MV-4-11 (cell line): ENCODE measurements at regions not wholly inside any gene's neighbourhood (a gene's known extent, or its start where the extent isn't known, plus 50 kb on each side); places are given as distances from the start of the nearest gene placed in this dataset.

Source experiments
- DNase-seq: peaks from one replicate; lab custom pipeline; 2025; lab: John Stamatoyannopoulos, UW

DNA sequence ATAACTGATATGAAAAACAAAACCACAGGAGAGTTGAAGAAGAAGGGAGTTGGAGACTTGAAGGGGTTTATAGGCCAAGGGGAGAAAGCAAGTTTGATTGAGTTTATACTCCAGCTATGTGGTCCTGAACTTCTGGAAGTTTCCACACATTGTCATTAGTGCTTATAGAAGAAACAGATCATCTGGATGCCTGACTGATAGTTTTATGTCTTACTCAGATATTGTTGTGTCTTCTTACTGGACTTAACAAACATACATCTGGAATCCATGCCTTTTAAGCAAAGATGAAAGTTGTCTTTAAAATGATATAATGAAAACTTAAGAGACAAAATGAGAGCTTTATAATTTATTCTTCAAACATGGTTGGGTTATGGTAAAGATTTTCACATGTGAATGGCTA lies 101.3 kb upstream of the FZD8 start:
- no peak for DNase-seq

DNA sequence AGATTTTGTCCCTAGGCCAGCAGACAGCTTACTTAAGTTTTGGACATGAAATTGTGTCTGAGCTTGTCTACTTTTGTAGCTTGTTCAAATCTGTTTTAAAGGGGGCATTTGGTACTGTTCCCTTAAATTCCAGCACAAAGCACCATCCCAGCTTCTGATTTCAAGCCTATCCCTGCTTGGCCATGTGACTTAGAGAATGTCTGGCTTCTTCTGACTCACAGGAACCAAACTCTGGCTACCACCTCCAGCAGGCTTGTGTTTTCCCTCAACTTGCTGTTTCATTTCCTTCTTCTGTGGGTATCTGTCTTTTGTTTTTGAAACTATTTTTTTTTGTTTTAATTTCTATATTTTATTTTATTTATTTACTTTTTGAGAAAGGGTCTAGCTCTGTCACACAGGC lies 97.9 kb upstream of the FZD8 start:
- peak; percentile 67 for DNase-seq

DNA sequence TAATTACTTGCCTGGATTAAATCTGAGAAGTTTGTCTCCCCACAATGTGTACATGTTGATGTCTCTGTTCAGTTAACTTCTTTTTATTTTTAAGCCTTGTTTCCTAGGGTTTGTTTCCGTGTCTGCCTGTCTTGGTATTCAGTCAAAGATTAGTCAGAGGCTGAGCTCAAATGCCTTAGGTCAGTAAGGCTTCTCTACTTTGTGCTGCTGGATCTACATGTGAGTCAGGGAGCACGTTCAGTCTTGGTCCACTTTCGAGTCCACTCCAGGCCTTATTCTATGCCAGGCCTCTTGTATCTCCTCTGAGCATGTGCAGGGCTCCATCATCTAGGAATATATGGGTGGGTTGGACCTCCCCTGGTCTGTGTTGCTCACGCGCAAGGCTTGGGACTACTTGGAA lies 93.3 kb upstream of the FZD8 start:
- DNase-seq = no peak

DNA sequence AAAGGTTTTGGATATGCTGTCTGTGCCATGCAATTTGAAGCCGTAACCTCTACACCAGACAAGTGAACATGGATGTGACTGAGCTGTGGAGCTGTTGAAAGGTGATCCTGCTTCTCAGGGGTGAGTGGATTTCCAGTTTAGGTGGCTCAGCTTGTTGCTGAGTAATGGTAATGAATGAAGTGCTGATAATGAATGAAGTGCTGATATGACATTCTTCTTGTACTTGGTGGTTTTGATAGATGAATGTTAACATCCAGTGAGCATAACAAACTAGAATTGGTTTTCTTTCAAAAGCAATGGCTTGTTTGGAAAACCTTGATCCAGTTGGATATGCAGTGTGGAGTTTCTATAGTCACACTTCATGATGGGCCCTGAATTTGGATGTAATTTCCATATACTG lies 89.7 kb upstream of the FZD8 start:
- DNase-seq = no peak

DNA sequence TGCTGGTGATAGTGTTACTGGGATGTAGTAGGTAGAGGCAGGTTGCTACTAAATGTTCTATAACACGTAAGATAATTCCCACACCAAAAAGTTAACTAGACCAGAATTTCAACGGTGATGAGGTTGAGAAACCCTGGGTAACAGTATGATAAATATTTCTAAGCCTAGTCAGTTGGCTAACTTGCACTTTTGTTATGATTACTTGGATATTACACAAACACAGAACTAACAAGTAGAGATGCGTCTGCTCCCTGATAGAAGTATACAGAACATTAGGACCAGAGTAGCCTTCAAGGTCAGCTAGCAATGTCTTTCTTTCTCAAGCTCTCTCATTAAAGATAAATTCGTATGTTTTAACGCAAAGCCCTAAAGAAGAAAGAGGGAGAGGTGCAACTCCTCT lies 86.2 kb upstream of the FZD8 start:
- no peak for DNase-seq

DNA sequence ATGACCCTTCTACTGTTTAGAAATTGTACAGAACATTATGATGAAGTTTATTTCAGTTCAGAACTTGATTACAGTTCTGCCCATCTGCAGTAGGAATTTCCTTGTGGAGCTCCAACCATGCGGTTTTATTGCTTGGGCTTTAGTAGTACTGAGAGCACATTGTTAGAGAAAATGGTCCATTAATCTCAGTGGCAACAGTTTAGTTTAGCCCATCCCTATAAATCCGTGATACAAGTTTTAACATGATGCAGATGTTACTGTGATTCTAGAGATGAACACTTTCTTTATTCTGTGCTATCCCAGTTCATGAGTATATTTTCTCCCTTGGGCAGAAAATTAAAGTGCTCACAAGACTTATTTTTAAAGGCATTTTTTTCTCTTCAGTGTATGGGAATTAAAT lies 84.8 kb upstream of the FZD8 start:
- DNase-seq = no peak

DNA sequence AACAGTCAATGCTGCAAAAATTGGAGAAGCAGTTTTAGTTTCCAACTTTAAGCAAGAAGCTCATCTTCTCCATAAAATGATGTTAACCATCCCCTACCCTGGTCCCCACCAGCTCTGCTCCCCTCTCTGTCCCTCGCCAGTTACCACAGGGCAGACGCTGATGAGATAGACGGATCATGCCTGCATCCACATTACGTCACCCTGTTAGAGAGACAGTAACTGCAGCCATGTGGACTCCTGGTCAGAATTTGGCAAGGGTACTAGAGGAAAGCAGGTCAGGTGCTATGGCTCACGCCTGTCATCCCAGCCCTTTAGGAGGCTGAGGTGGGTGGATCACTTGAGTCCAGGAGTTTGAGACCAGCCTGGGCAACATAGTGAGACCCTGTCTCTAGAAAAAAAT lies 81.9 kb upstream of the FZD8 start:
- no peak for DNase-seq

DNA sequence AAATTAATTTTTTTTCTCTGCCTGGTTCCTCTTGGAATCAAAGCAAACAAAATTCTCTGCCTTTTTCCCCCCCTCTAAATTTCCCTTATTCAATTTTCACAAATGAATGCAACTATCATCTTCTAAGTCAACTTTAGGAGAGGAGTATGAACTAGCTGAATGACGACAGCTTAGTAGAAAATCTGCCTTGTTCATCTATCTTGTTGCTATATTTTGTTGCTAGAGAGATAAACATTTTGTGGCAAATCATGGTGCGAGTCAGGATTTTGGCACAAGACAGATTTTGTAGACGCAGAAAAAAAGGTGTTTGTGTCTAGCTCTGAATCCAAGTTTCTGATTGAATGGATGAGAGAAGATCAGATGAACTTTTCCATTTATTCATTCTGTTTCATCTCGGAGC lies 81.0 kb upstream of the FZD8 start:
- no peak for DNase-seq

DNA sequence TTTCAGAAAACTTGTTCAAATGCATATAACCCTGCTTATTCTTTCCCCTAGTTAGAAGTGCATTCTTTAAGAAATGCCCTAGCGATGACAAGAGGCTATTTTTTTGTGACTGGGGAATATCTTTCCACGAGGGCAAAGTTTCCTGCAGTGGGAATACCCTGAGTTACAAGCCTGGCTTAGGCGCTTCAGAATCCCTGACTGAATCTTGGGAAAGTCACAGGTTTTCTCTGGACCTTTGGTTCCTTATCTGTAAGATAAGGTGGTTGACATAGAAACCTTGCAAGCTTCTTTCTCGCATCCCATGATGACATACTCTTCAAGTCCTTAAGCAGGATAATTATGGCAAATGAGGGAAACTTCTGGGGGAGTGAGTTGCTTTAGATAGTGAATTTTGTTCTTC lies 80.5 kb upstream of the FZD8 start:
- no peak for DNase-seq

DNA sequence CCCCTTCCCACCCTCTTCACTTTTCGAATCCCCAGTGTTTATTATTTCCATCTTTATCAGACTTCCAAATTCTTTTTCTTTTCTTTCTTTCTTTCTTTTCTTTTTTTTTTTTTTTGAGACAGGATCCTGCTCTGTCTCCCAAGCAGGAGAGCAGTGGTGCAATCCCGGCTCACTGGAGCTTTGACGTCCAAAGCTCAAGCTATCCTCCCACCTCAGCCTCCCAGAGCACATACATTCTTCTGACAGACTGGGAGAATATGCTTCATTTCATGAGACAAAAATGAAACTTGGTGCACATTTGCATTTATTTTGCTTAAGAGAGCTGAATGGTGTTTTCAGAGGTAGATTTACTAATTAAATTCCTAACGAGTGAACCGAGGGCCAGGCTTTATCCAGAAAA lies 80.1 kb upstream of the FZD8 start:
- DNase-seq = no peak

DNA sequence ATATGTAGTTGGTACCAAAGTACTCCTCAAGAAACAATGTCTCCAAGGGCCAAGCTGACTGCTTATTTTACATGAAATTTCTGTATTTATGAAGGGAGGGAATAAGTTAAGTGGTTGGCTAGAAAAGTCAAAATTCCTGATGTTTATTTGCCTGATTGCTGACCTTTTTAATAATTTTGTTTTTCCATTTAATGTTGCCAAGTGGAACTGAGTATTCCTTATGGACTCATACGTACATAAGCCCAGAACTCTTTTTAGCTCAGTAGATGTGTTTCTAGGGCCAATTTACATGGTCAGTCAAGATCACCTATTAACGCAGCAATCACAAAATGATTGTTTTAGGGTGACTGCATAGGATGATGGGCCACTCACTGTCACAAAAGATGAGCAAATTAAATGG lies 78.3 kb upstream of the FZD8 start:
- DNase-seq = no peak

DNA sequence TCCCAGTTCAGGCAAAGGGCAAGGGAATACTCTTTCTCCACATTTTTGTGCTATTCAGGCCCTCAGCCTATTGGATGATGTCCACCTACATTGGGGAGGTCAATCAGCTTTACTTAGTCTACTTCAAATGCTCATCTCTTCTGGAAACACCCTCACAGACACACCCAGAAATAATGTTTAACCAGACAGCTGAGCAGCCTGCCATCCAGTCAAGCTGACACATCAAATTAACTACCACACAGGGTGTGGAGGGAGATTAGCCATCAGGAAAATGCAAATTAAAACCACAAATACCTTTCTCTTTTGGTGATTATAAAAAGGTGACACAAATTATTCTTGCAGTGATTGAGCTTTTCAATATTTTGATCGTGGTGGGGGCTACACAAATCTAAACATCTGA lies 74.7 kb upstream of the FZD8 start:
- DNase-seq = no peak

DNA sequence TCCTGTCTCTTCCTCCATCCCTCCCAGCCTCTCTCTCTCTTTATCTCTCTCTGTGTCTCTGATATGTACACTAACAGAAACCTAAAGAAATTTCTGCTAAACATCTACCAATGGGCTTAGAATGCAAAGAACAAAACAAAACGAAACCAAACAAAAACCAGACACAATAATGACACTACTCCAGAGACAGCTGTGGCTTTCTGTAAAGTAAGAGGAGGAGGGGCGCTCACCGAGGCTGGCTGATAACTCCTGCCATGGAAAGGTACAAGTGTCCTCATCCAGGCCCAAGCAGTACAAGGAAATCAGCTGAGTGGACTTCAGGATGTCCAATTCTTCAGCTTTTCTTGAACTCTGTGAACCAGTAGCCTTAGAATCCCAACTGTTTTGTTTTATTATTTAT lies 70.4 kb upstream of the FZD8 start:
- no peak for DNase-seq

DNA sequence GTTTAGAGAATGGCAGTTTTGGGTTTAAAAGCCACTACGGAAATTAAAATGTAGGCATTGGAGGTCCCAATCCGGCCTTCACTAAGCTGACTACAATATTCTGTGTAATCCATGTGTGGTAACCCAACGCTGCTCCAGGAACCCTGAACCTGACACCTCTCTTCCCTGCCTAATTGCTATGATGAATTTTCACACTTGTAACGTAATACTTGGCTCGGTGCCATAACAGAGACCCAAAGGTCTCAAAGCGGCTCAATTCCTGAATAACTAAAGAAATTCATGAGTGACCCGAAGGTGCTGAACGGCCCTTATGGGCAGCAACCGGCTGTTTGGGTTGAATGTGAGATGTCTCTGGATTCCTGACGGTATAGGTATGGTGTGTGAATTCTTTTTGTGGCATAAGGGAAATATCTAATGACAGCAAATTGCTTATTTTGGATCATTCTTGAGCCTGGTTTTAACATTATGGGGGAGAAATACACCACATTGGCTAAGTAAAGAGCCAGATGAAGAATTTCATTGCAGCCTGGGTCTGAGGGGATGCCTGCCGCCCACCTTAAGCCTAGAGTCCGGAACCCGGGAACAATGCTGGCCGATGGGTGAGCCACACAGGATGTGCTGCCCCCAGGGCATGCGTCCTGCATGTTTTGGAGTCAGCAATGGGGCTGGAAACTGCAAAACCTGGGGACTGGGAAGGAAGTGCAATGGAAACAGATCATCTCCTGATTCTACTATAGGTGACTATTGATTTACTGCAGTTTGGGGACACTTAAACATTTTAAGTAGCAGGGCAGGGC lies 69.7 kb upstream of the FZD8 start:
- DNase-seq = no peak

DNA sequence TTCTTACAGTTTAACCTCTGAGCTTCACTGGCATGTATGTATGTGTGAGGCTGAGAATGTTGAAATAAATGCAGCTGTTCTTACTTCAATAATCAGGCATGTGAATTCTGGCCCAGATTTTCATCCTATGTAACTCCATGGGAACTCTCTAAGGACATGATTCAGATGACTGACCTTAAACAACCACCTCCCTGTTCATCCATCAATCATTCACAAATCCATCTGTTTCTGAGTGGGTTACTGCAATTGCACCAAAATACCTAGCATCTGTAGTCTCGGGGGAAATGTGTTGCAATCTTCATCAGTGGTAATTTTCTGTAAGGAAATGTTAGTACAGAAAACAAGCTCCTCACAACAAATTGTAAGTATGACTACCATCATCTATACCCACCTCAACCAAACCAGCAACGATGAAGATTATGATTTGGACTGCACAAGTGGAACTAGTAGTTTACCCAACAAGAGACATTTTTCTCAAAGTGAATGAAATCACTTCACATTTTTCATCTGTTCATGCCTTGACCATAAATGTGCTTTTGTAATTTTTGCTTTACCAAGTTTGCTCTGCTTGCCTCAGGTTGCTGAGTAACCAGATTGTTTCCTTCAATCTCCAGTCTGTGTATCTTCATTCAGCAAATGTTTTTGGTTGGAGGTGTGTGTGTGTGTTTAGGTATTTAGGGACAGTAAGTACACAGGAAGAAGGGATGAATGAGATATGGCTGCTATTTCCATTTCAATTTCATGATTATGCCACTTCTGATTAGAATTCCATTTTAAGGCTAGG lies 65.7 kb upstream of the FZD8 start:
- DNase-seq = no peak

DNA sequence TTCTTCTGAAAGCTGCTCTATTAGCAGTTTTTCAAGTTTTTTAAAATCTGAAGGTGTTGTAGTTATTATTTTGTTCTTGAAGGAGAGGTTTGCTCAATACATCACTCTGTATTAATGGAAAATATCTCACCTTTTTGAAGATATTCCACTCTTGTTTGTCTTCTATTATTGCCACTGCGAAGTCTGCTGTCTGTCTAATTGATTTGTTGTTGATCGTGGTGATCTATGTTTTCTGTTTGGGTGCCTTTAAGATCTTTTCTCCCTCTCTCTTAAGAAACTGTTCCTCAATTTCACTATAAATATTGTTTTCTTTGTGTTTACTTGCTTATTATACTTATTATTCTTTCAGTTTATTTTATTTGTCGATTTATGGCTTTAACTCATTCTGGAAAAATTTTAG lies 64.9 kb upstream of the FZD8 start:
- no peak for DNase-seq

DNA sequence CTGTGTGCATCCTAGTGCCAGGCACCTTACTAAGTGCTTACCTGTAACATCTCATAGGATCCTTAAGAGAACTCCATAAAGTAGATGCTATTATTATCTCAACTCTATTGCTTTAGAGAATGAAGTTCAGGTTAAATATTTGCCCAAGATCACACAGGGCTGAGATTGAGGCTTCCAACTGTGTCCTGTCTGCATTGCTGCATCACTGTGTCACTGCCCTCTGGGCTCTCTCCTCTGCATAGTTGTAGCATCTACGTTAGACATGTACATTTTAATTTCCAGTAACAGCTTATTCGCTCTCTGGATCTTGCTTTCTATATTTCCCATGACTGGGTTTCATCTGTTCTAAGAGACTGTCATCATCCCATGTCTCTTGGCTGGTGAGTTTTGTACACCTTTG lies 63.6 kb upstream of the FZD8 start:
- DNase-seq = no peak

DNA sequence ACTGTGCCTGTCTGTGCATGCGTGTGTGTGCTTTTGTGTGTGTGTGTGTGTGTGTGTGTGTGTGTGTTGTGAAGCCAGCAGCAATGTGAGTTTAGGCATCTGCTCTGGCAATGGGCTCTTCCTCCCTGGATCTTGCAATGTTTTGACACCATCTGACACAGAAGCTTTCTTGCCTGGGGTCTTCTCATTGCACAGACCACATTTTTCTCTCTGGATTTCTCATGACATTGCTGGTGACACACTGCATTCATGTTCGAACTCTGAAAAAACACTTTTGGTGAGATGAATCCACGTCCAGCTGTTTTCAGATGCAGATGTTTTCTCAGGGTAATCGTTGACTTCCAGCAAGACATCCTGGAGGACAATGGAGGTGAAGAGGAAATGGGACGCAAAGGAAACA lies 63.0 kb upstream of the FZD8 start:
- no peak for DNase-seq

DNA sequence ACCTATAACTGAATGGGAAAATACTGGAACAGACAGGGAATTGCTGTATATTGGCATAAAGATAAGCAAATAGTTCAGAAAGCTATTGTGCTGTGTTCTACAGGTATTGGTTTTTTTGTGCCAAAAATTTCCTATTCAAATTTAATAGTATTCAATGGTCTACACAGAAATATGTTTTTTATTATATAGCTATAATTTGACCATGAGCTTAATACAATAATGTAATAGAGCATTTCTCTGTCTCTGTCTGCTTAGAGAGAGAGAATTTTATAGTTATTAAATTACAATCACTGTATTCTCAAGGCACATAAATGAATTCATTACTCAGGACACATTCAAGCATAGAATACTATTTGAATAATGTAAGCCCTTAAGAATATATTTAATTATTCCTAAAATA lies 62.3 kb upstream of the FZD8 start:
- DNase-seq = no peak

DNA sequence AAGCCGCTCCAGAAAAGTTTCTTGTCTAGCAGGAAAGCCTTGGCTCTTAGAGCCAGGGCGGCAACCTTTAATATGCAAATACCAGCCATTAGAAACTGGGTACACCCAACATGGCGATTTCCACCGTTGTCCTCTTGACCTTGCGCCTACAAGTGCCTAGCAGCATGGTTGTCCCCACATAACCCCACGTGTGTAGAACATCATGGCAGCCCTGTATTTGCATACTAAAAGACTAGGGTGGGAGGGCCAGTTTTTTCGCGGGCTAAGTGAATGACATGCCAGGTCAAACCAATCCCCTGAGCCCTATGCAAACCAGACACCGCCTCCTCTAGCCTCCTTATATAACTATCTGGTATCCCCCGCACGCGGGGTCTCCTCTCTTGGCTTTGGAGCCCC lies 58.4 kb upstream of the FZD8 start:
- no peak for DNase-seq

DNA sequence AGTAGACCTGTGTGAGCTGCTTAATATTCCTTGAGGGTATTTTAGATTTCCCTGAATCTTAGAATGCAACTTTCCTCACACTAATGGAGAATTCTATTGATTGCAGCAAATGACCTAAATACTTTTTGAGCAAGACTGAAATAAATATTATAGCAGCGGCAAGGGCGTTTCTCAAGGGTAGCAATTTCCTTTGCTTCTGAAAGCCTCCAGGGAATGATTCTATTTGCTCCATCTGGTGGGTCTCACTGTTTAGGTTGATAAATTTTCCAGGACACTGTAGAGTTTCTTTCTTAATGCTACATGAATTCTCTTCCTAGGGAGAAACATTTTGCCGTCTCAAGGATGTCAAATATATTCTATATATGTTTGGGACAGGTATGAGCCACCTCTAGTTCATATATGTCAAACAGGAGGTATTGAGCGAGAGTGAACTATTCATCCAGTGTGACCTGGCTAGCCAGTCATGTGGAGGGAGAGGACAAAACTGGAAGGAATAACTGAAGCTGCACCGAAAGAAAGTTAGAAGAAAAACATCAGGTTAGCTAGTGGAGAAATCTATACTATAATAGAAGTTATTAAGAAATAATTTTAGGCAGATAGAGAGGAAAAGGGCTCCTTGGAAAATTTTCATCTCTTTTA lies 57.9 kb upstream of the FZD8 start:
- DNase-seq = no peak

DNA sequence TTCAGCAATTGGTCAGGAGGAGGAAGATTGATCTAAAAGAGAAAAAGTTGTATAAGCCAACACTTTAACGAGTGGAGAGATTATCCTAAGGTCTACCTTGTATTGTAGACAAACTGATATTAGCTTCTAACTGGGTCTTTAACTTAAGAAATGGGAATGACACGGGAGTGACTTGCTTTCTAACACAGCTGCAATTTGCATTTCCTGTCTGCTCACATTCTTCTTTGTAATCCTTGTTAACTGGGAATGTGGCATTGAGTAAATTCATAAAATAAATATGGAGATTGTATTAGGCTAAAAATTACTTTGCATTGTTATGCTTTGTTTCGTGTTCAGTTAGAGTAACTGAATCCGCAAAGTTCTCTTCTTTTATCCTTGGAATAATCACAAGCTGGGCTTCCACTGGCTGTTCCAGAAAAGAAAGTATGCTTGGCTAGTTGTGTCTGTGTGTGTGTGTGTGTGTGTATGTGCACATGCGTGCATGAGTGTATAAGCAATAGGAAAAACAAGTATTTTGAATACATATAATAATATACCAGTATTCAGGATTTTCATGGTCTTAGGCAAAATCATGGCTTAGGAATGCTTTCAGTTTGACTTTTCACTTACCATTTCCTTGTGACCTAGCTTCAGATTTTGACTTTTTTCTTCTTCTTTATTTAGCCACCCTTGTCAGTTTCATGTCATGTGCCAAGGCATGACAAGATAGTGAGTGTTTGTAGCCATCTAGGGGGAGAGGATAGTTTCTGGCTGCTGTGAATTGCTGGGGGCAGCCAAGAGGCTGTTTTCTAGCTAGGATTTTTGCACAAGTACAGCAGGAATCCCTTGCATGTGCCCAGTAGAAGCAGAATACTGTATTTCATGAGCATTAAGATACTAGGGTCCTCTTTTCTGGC lies 54.5 kb upstream of the FZD8 start:
- DNase-seq = no peak
